ENCODE measurements at regions not wholly inside any gene's neighbourhood (a gene's known extent, or its start where the extent isn't known, plus 50 kb on each side); places are given as distances from the start of the nearest gene placed in this dataset.
A peak's percentile ranks its signal among the peaks of the same experiment; 100 is the strongest.

- no peaks in the 10 kb centered on the region for H3K36me3 ChIP-seq
- no peaks in the 10 kb centered on the region for H4K20me1 ChIP-seq
- no peak for TF ChIP-seq Cebpa-rat (IDR thresholded peaks at IDR 0.05)
- no peak overlapping the region for H3K4me3 ChIP-seq
- H3K9me3 ChIP-seq, result 0 out of 2 replicates have a peak, but pooled peaks cover 10% of the 10 kb centered on the region
- H3K27me3 ChIP-seq, result no peaks in the 10 kb centered on the region
- H3K9ac ChIP-seq, result no peak overlapping the region
- peaks cover 35% of the 10 kb centered on the region for H3K4me1 ChIP-seq
- H3K4me2 ChIP-seq, result peak overlapping the region; percentile 81
- no peak overlapping the region for H3K27ac ChIP-seq
Measured at GRCh38 chr20:48358176-48359054, 469.4 kb downstream of the PREX1 start.

GRCh38 chr20:48357714-48358113, 470.1 kb downstream of the PREX1 start:
- H3K9me3 ChIP-seq, result 0 out of 2 replicates have a peak, but pooled peaks cover 10% of the 10 kb centered on the region
- no peaks in the 10 kb centered on the region for H3K36me3 ChIP-seq
- no peak overlapping the region for H3K27ac ChIP-seq
- H3K9ac ChIP-seq, result no peak overlapping the region
- no peaks in the 10 kb centered on the region for H4K20me1 ChIP-seq
- no peaks in the 10 kb centered on the region for H3K27me3 ChIP-seq
- H3K4me2 ChIP-seq, result no peak overlapping the region; the same call in 1 of the 2 replicates
- no peak for TF ChIP-seq Cebpa-rat (IDR thresholded peaks at IDR 0.05)
- peaks cover 35% of the 10 kb centered on the region for H3K4me1 ChIP-seq
- no peak overlapping the region for H3K4me3 ChIP-seq

DNA sequence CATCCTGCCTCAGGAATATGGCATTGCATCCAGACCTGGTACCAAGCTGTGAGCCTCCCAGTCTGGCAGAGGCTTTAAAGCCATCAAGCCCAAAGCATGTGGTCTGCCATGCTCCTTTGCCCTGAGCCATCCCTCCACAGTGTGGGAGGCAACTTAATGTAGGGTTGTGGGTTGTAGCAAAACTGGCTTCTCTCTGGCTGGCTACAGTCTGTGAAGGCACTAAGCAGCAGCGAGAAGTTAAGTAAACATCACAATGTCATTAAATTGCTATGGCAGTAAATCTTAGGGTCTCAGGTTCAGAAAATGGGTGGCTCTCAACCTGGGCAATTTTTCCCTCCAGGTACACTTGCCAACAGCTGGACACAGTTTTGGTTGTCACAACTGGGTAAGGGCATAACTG, 472.9 kb downstream of the PREX1 start:
- no peak overlapping the region for H3K4me3 ChIP-seq
- H3K27ac ChIP-seq, result no peak overlapping the region
- no peaks in the 10 kb centered on the region for H4K20me1 ChIP-seq
- H3K36me3 ChIP-seq, result no peaks in the 10 kb centered on the region
- peaks cover 23% of the 10 kb centered on the region for H3K4me1 ChIP-seq
- no peak overlapping the region for H3K9ac ChIP-seq
- no peak for TF ChIP-seq Cebpa-rat (IDR thresholded peaks at IDR 0.05)
- H3K4me2 ChIP-seq, result no peak overlapping the region
- H3K27me3 ChIP-seq, result no peaks in the 10 kb centered on the region
- 0 out of 2 replicates have a peak, but pooled peaks cover 10% of the 10 kb centered on the region for H3K9me3 ChIP-seq

- Histone ChIP-seq H3K4me1 (peaks cover 18% of the 10 kb centered on the region), H3K9me3 (0 out of 2 replicates have a peak, but pooled peaks cover 10% of the 10 kb centered on the region), H3K36me3 (no peaks in the 10 kb centered on the region), H3K4me3 (no peak overlapping the region), H4K20me1 (no peaks in the 10 kb centered on the region), H3K9ac (no peak overlapping the region), H3K27ac (no peak overlapping the region), H3K27me3 (no peaks in the 10 kb centered on the region), H3K4me2 (no peak overlapping the region)
- TF ChIP-seq Cebpa-rat (IDR thresholded peaks at IDR 0.05), result no peak
Measured at GRCh38 chr20:48354320-48354876, 473.4 kb downstream of the PREX1 start.

- no peak for TF ChIP-seq Cebpa-rat (IDR thresholded peaks at IDR 0.05)
- H3K36me3 ChIP-seq, result no peaks in the 10 kb centered on the region
- no peak overlapping the region for H3K4me3 ChIP-seq
- H3K4me2 ChIP-seq, result no peak overlapping the region
- H3K9me3 ChIP-seq, result 0 out of 2 replicates have a peak, but pooled peaks cover 10% of the 10 kb centered on the region
- peaks cover under 1% of the 10 kb centered on the region; the same call in 1 of the 2 replicates for H3K4me1 ChIP-seq
- H4K20me1 ChIP-seq, result no peaks in the 10 kb centered on the region
- no peak overlapping the region for H3K27ac ChIP-seq
- no peaks in the 10 kb centered on the region for H3K27me3 ChIP-seq
- H3K9ac ChIP-seq, result no peak overlapping the region
Measured at GRCh38 chr20:48352628-48353027, 475.2 kb downstream of the PREX1 start.

GRCh38 chr20:48352042-48352441, 475.8 kb downstream of the PREX1 start:
- Histone ChIP-seq H4K20me1 (no peaks in the 10 kb centered on the region), H3K9ac (no peak overlapping the region), H3K27ac (no peak overlapping the region), H3K4me2 (no peak overlapping the region), H3K36me3 (no peaks in the 10 kb centered on the region), H3K4me1 (no peaks in the 10 kb centered on the region), H3K4me3 (no peak overlapping the region), H3K27me3 (no peaks in the 10 kb centered on the region), H3K9me3 (0 out of 2 replicates have a peak, but pooled peaks cover 10% of the 10 kb centered on the region)
- no peak for TF ChIP-seq Cebpa-rat (IDR thresholded peaks at IDR 0.05)

DNA sequence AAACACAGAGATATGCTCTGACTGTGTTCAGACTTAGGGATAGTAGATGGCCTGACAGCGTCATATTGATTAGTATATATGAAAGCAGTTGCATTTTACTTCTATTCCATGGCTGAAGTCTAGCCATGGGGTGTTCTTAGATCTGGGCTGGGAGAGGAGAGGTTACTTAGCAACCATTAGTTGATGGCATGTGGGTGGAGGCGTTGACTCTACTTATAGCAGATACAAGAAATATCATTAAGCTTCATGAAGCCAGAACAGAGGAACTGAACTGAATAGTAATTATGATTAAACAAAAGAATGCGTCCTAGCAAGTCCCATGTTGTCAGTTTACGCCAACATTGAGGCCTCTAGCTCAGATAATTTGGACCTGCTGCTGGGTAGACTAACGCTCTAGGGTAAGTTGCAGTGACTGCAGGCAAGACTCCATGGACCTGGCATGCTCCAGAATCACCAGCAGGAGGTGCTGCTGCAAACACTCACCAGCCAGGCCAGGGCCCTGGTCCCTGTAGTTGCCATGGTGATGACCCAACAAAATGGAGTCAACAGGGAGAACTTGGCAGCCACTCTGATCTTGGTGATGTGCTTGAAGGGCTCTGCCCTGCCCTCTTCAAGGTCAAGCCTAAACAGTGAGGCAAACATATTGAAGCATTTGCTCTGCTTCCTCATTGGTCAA, 477.3 kb downstream of the PREX1 start:
- no peak for TF ChIP-seq Cebpa-rat (IDR thresholded peaks at IDR 0.05)
- Histone ChIP-seq H3K36me3 (no peaks in the 10 kb centered on the region), H4K20me1 (no peaks in the 10 kb centered on the region), H3K27ac (no peak overlapping the region), H3K9ac (no peak overlapping the region), H3K27me3 (no peaks in the 10 kb centered on the region), H3K9me3 (0 out of 2 replicates have a peak, but pooled peaks cover 10% of the 10 kb centered on the region), H3K4me1 (no peaks in the 10 kb centered on the region), H3K4me3 (no peak overlapping the region), H3K4me2 (no peak overlapping the region)

DNA sequence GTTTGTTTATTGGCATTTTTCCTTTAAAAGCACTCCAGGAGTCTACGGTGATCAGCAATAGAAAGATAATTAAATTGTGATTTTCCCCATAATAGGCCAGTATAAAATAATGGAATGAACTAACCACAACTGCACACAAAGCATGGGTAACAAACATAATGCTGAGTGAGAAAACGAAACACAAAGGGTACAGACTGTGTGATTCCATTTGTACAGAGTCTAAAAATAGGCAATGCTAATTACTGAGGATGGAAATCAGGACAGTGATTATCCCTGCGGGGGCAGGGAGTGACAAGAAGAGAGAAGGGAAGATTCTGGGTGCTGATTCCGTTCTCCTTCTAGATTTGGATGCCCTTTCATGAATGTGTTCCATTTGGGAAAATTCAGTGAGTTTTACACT, 478.1 kb downstream of the PREX1 start:
- TF ChIP-seq Cebpa-rat (IDR thresholded peaks at IDR 0.05), result no peak
- Histone ChIP-seq H3K4me2 (no peak overlapping the region), H3K9ac (no peak overlapping the region), H3K4me3 (no peak overlapping the region), H3K4me1 (no peaks in the 10 kb centered on the region), H3K9me3 (0 out of 2 replicates have a peak, but pooled peaks cover 8% of the 10 kb centered on the region), H3K27ac (no peak overlapping the region), H4K20me1 (no peaks in the 10 kb centered on the region), H3K36me3 (no peaks in the 10 kb centered on the region), H3K27me3 (no peaks in the 10 kb centered on the region)

DNA sequence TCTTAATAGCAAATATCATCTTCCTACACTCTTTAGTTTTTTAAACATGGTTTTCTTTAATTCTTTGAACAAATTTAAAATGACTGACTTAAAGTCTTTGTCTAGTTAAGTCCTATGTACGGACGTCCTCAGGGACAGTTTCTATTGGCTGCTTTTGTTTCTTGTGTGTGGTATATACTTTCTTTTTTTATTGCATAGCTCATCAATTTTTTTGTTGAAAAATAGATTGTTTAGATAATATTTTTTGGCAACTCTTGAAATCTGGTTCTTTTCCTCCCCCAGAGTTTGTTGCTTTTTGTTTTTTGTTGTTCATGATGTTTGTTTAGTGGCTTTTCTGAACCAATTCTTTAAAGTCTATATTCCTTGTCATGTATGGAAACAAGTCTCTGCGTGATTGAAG, 479.8 kb downstream of the PREX1 start:
- no peak overlapping the region for H3K9ac ChIP-seq
- H3K4me1 ChIP-seq, result no peaks in the 10 kb centered on the region
- H3K4me3 ChIP-seq, result no peak overlapping the region
- H3K27ac ChIP-seq, result no peak overlapping the region
- H4K20me1 ChIP-seq, result no peaks in the 10 kb centered on the region
- TF ChIP-seq Cebpa-rat (IDR thresholded peaks at IDR 0.05), result no peak
- H3K27me3 ChIP-seq, result no peaks in the 10 kb centered on the region
- no peak overlapping the region for H3K4me2 ChIP-seq
- H3K36me3 ChIP-seq, result no peaks in the 10 kb centered on the region
- H3K9me3 ChIP-seq, result no peaks in the 10 kb centered on the region

Measured in BLaER1 (cell line).